PC-3 (cell line): ENCODE measurements at regions not wholly inside any gene's neighbourhood (a gene's known extent, or its start where the extent isn't known, plus 50 kb on each side); places are given as distances from the start of the nearest gene placed in this dataset.

Source experiments
- CTCF ChIP-seq: fragments of 300-600 bp; sonication (generic); conservative IDR thresholded peaks from 2 replicates; pipeline ENCODE4 v1.5.1; 2017; ENCODE audit warnings: antibody characterized with exemption, low read depth, mild to moderate bottlenecking, low read length
- EZH2 ChIP-seq: fragments of 300-600 bp; sonication (generic); IDR thresholded peaks from one replicate; pipeline ENCODE4 v1.6.1; 2017; ENCODE audit warnings: antibody characterized with exemption, mild to moderate bottlenecking, low read length; ENCODE audit not compliant: unreplicated experiment

DNA sequence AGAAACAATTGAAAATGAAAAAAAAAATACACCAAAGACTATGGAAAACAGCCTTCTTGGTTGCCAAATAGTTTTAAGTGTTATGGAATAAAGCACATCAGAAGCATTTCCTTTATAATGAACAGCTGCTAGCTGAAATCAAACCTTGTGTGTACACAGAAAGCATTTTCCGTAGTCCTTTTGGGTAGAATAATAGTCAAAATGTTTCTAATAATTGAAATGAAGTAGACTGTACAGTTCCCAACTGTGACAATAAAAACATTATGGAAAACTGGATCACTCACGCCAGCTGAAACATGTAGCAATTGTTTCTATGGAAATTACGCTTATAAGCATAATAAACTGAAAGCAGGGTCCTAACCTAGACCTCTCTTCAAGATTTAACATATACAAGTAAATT is 856.3 kb upstream of the B3GALT2 start:
- TF ChIP-seq CTCF: no peak
- no peak for TF ChIP-seq EZH2
